Duodenal mucosa (tissue), 2 donors: ENCODE measurements at regions not wholly inside any gene's neighbourhood (a gene's known extent, or its start where the extent isn't known, plus 50 kb on each side); places are given as distances from the start of the nearest gene placed in this dataset.
"Not testable (repeated sequence)": the region's sequence is repeated elsewhere in the genome, so short reads cannot be mapped to it uniquely, and the experiment has no call there.

Experiments used
- H3K27ac ChIP-seq: one replicate; pipeline ENCODE4 v1.7.0; 2013; ENCODE audit warnings: low read depth, low read length
- H3K27me3 ChIP-seq, 2 donors: one replicate each; pipeline ENCODE4 v1.7.0; 2013; ENCODE audit warnings: low read length in 2 of 2, control low read depth in 1 of 2; ENCODE audit not compliant: insufficient read depth in 2 of 2, control insufficient read depth in 1 of 2
- H3K36me3 ChIP-seq, 2 donors: one replicate each; pipeline ENCODE4 v1.7.0; 2013; ENCODE audit warnings: low read length in 2 of 2, control low read depth in 1 of 2; ENCODE audit not compliant: insufficient read depth in 2 of 2, control insufficient read depth in 1 of 2
- H3K4me1 ChIP-seq, 2 donors: one replicate each; pipeline ENCODE4 v1.7.0; 2013; ENCODE audit warnings: low read length in 2 of 2, control low read depth in 1 of 2; ENCODE audit not compliant: insufficient read depth in 2 of 2, control insufficient read depth in 1 of 2
- H3K4me3 ChIP-seq, 2 donors: one replicate each; pipeline ENCODE4 v1.7.0; 2013; ENCODE audit warnings: low read length in 2 of 2, low read depth in 1 of 2
- H3K9ac ChIP-seq, 2 donors: one replicate each; pipeline ENCODE4 v1.7.0; 2013; ENCODE audit warnings: low read length in 2 of 2, low read depth in 1 of 2
- H3K9me3 ChIP-seq, 2 donors: one replicate each; pipeline ENCODE4 v1.7.0; 2013; ENCODE audit warnings: low read length in 2 of 2, control low read depth in 1 of 2; ENCODE audit not compliant: control insufficient read depth in 1 of 2

- H3K4me3 ChIP-seq, H3K36me3 ChIP-seq, H3K27ac ChIP-seq, H3K9ac ChIP-seq, H3K4me1 ChIP-seq, H3K27me3 ChIP-seq: not testable (repeated sequence)
- peaks cover 15 to 20% of the 10 kb centered on the region in 2 donors for H3K9me3 ChIP-seq
Measured at GRCh38 chr3:21204122-21204521, 546.9 kb downstream of the ZNF385D start.

GRCh38 chr3:21195203-21195602, 555.8 kb downstream of the ZNF385D start:
- H3K9me3 ChIP-seq, result no peaks in the 10 kb centered on the region
- H3K4me3 ChIP-seq, result no peak overlapping the region
- no peak overlapping the region for H3K27ac ChIP-seq
- H3K9ac ChIP-seq, result no peak overlapping the region
- no peaks in the 10 kb centered on the region for H3K4me1 ChIP-seq
- H3K27me3 ChIP-seq, result no peaks in the 10 kb centered on the region
- no peaks in the 10 kb centered on the region for H3K36me3 ChIP-seq

GRCh38 chr3:21194036-21194435, 557.0 kb downstream of the ZNF385D start:
- not testable (repeated sequence) for H3K9ac ChIP-seq, H3K4me3 ChIP-seq, H3K27ac ChIP-seq, H3K9me3 ChIP-seq, H3K36me3 ChIP-seq, H3K27me3 ChIP-seq, H3K4me1 ChIP-seq

DNA sequence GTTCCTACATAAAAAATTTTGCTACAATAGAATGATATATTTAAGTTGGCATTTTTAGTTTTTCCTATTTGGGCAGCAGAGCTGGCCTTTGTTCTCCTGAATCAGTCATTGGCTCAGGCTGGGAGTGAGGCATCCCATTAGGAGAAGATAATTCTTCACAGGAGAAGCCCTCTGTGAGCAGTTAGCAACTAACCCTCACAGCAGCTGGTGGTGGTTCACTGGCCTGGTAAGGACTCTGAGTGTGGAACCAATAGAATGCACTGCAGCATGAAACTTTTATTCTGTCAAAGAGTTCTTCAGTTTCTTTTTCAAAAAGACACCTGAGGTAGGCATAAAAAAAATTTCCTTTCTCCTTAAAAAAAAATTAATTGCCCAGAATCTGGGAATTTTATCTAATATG, 562.6 kb downstream of the ZNF385D start:
- H3K27ac ChIP-seq, result no peak overlapping the region
- H3K36me3 ChIP-seq, result no peaks in the 10 kb centered on the region
- no peaks in the 10 kb centered on the region for H3K4me1 ChIP-seq
- no peak overlapping the region for H3K9ac ChIP-seq
- H3K27me3 ChIP-seq, result no peaks in the 10 kb centered on the region
- no peak overlapping the region for H3K4me3 ChIP-seq
- no peaks in the 10 kb centered on the region for H3K9me3 ChIP-seq

GRCh38 chr3:21185816-21186314, 565.1 kb downstream of the ZNF385D start:
- Histone ChIP-seq H3K4me1 (no peaks in the 10 kb centered on the region), H3K9me3 (no peaks in the 10 kb centered on the region), H3K4me3 (no peak overlapping the region), H3K27ac (no peak overlapping the region), H3K36me3 (no peaks in the 10 kb centered on the region), H3K9ac (no peak overlapping the region), H3K27me3 (no peaks in the 10 kb centered on the region)

DNA sequence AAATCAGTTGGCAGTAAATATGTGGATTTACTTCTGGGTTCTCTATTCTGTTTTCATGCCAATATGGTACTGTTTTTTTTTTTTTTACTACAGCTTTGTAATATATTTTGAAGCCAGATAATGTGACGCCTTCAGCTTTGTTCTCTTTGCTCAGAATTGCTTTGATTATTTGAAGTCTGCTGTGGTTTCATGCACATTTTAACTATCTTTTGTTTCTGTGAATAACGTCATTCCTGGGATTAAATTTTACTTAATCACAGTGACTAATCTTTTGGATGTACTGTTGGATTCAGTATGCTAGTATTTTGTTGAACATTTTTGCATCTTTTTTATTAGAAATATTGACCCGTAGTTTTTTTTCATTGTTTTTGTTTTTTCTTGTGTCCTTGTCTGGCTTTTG, 576.5 kb downstream of the ZNF385D start:
- Histone ChIP-seq H3K27ac (no peak overlapping the region), H3K36me3 (no peaks in the 10 kb centered on the region), H3K9me3 (peaks cover 12 to 13% of the 10 kb centered on the region in 2 donors), H3K4me3 (no peak overlapping the region), H3K27me3 (no peaks in the 10 kb centered on the region), H3K4me1 (no peaks in the 10 kb centered on the region), H3K9ac (no peak overlapping the region)

GRCh38 chr3:21170964-21171363, 580.0 kb downstream of the ZNF385D start:
- no peaks in the 10 kb centered on the region for H3K4me1 ChIP-seq
- H3K27ac ChIP-seq, result no peak overlapping the region
- H3K36me3 ChIP-seq, result no peaks in the 10 kb centered on the region
- no peak overlapping the region for H3K9ac ChIP-seq
- H3K4me3 ChIP-seq, result no peak overlapping the region
- no peaks in the 10 kb centered on the region for H3K27me3 ChIP-seq
- peaks cover 0 to 3% of the 10 kb centered on the region in 2 donors for H3K9me3 ChIP-seq

GRCh38 chr3:21169948-21170347, 581.1 kb downstream of the ZNF385D start:
- H3K27me3 ChIP-seq, result no peaks in the 10 kb centered on the region
- H3K9me3 ChIP-seq, result peaks cover 0 to 3% of the 10 kb centered on the region in 2 donors
- H3K9ac ChIP-seq, result no peak overlapping the region
- H3K4me1 ChIP-seq, result no peaks in the 10 kb centered on the region
- no peak overlapping the region for H3K4me3 ChIP-seq
- H3K36me3 ChIP-seq, result no peaks in the 10 kb centered on the region
- H3K27ac ChIP-seq, result no peak overlapping the region

DNA sequence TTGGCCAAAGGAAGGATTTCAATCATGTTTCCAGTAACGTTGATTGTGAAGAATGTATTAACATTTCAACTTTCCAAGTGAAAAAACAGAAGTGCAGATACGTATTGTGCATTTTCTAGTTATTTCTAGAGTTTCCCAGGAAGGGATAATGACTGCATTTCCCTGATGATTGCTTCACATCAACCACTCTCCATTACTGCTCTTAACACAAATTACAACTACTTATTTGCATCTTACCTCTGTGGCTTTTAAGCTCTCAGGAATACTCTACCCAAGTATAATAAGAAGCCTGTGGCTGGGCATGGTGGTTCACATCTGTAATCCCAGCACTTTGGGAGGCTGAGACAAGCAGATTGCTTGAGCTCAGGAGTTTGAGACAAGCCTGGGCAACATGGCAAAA, 582.5 kb downstream of the ZNF385D start:
- Histone ChIP-seq H3K27ac (no peak overlapping the region), H3K36me3 (no peaks in the 10 kb centered on the region), H3K27me3 (no peaks in the 10 kb centered on the region), H3K4me1 (no peaks in the 10 kb centered on the region), H3K9me3 (peaks cover 0 to 3% of the 10 kb centered on the region in 2 donors), H3K9ac (no peak overlapping the region), H3K4me3 (no peak overlapping the region)

- H3K4me1 ChIP-seq, result no peaks in the 10 kb centered on the region
- no peak overlapping the region for H3K4me3 ChIP-seq
- H3K36me3 ChIP-seq, result no peaks in the 10 kb centered on the region
- no peaks in the 10 kb centered on the region for H3K27me3 ChIP-seq
- no peak overlapping the region for H3K27ac ChIP-seq
- peaks cover 0 to 7% of the 10 kb centered on the region in 2 donors for H3K9me3 ChIP-seq
- H3K9ac ChIP-seq, result no peak overlapping the region
Measured at GRCh38 chr3:21163956-21164355, 587.1 kb downstream of the ZNF385D start.

- no peaks in the 10 kb centered on the region for H3K36me3 ChIP-seq
- no peak overlapping the region for H3K4me3 ChIP-seq
- H3K9me3 ChIP-seq, result peaks cover 0 to 4% of the 10 kb centered on the region in 2 donors
- no peaks in the 10 kb centered on the region for H3K27me3 ChIP-seq
- H3K9ac ChIP-seq, result no peak overlapping the region
- no peaks in the 10 kb centered on the region for H3K4me1 ChIP-seq
- H3K27ac ChIP-seq, result no peak overlapping the region
Measured at GRCh38 chr3:21159543-21159906, 591.5 kb downstream of the ZNF385D start.
